Fibroblast of pulmonary artery (primary cell): ENCODE measurements at regions not wholly inside any gene's neighbourhood (a gene's known extent, or its start where the extent isn't known, plus 50 kb on each side); places are given as distances from the start of the nearest gene placed in this dataset.

Experiments
- DNase-seq: peaks from one replicate; pipeline ENCODE4 v3.0.0-alpha.2; 2010; ENCODE audit warnings: low read depth
- H3K4me3 ChIP-seq: replicated peaks from 2 replicates; pipeline ENCODE4 v1.5.1; 2011; ENCODE audit warnings: low read depth, mild to moderate bottlenecking, control low read depth, low read length, moderate library complexity
- CTCF ChIP-seq: IDR thresholded peaks from 2 replicates; pipeline ENCODE4 v1.5.1; 2011; ENCODE audit warnings: mild to moderate bottlenecking, control low read depth, low read length, inconsistent platforms; ENCODE audit errors: missing control alignments

- DNase-seq = no peak
- TF ChIP-seq CTCF = no peak
- no peak overlapping the region for H3K4me3 ChIP-seq
These were observed 1016.3 kb upstream of the NCAM2 start for GRCh38 chr21:19981938-19982337.

DNA sequence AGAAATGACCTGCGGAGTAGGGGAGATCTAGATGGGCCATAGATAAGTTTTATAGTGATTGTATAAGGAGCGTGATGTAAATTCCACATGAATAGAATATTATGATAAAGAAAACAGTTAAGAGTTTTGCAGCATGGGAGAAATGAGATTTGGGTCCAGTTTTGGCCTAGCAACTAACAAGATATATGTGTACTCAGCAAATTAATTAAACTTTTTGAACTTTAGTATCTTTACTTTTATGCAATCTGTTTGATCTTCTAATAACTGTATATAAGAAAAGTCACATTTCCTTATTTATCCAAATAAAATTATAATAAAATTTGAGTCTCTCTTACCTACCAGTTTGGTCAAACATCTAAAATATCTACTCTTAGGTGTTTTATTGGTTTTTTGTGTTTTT, 1011.8 kb upstream of the NCAM2 start:
- no peak for DNase-seq
- no peak for TF ChIP-seq CTCF
- H3K4me3 ChIP-seq = no peak overlapping the region

DNA sequence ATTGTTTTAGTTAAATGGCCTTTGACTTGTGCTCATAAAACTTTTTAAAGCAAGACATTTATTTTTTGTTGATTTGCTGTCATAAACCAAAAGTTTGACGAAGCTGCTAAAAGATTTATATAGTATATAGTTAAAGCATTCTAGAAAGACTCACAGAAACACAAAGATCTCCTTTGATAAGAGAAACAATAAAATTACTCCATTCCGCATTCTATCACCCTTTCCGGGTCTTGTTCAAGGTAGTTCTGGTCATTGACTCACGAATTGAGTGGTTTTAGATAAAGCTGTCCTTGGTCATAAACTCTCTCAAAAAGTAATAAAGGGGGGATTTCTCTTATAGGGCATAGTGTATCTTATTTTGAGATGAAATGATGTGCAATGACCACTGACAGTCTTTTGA, 1010.5 kb upstream of the NCAM2 start:
- no peak for DNase-seq
- no peak for TF ChIP-seq CTCF
- no peak overlapping the region for H3K4me3 ChIP-seq

DNA sequence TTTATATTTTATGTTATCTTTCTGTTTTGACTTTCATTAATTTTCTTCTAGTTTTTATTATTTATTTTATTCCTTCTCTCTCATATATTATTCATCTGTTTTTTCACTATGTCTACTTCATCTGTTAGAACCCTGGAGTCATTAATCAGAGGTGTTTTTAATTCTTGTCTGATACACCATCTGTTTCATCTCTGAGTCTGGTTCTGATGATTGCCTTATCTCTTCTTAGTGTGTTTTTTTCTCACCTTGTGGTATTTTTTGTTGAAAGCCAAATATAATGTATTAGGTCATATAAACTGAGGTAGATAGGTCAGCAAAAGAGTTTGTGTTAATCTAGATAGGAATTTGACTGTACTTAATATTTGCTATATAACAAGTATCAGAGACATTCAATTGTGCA, 1005.7 kb upstream of the NCAM2 start:
- DNase-seq = no peak
- H3K4me3 ChIP-seq = no peak overlapping the region
- TF ChIP-seq CTCF = no peak

- no peak for TF ChIP-seq CTCF
- H3K4me3 ChIP-seq = no peak overlapping the region
- DNase-seq = no peak
These were observed 1004.9 kb upstream of the NCAM2 start for GRCh38 chr21:19993268-19993667.

- no peak for DNase-seq
- no peak for TF ChIP-seq CTCF
- no peak overlapping the region for H3K4me3 ChIP-seq
These were observed 1003.0 kb upstream of the NCAM2 start for GRCh38 chr21:19995253-19995652.

GRCh38 chr21:19998453-19998852, 999.8 kb upstream of the NCAM2 start:
- no peak for TF ChIP-seq CTCF
- DNase-seq = no peak
- no peak overlapping the region for H3K4me3 ChIP-seq
